ENCODE measurements at regions not wholly inside any gene's neighbourhood (a gene's known extent, or its start where the extent isn't known, plus 50 kb on each side); places are given as distances from the start of the nearest gene placed in this dataset.

- H3K9me3 ChIP-seq = no peaks in the 10 kb centered on the region
- no peak overlapping the region for H3K27ac ChIP-seq
- no peak for TF ChIP-seq CTCF (IDR thresholded peaks at IDR 0.05 in 4 of 5, conservative IDR thresholded peaks at IDR 0.05 in 1 of 5)
- TF ChIP-seq POLR2A (IDR thresholded peaks at IDR 0.05) = no peak
- ATAC-seq (no peak), DNase-seq (no peak)
- H3K4me1 ChIP-seq = no peaks in the 10 kb centered on the region
- H3K4me3 ChIP-seq = no peak overlapping the region
- H3K27me3 ChIP-seq = no peaks in the 10 kb centered on the region
- intact Hi-C loops (cut with DNase I; ENCODE audit: low total_unique reads) (no loop called here), in situ Hi-C loops (cut with MboI; ENCODE audit: low sequenced_read_pairs in 4 of 4) (no loop called here)
- no peaks in the 10 kb centered on the region for H3K36me3 ChIP-seq
Observed at GRCh38 chr4:29948858-29949257, 771.3 kb upstream of the PCDH7 start.

GRCh38 chr4:29966386-29966785 lies 753.8 kb upstream of the PCDH7 start:
- no peak for ATAC-seq
- TF ChIP-seq POLR2A (IDR thresholded peaks at IDR 0.05) = no peak
- TF ChIP-seq CTCF (IDR thresholded peaks at IDR 0.05 in 4 of 5, conservative IDR thresholded peaks at IDR 0.05 in 1 of 5) = no peak
- intact Hi-C loops (cut with DNase I; ENCODE audit: low total_unique reads) (no loop called here), in situ Hi-C loops (cut with MboI; ENCODE audit: low sequenced_read_pairs in 4 of 4) (no loop called here)
- Histone ChIP-seq H3K9me3 (no peaks in the 10 kb centered on the region), H3K4me1 (no peaks in the 10 kb centered on the region), H3K27ac (no peak overlapping the region), H3K4me3 (no peak overlapping the region), H3K27me3 (no peaks in the 10 kb centered on the region), H3K36me3 (no peaks in the 10 kb centered on the region)
- DNase-seq = no peak

- ATAC-seq (no peak), DNase-seq (no peak)
- intact Hi-C loops (cut with DNase I; ENCODE audit: low total_unique reads) (no loop called here), in situ Hi-C loops (cut with MboI; ENCODE audit: low sequenced_read_pairs in 4 of 4) (no loop called here)
- Histone ChIP-seq H3K4me1 (no peaks in the 10 kb centered on the region), H3K27me3 (no peaks in the 10 kb centered on the region), H3K27ac (no peak overlapping the region), H3K4me3 (no peak overlapping the region), H3K9me3 (no peaks in the 10 kb centered on the region), H3K36me3 (no peaks in the 10 kb centered on the region)
- TF ChIP-seq CTCF (IDR thresholded peaks at IDR 0.05 in 4 of 5, conservative IDR thresholded peaks at IDR 0.05 in 1 of 5) (no peak), POLR2A (IDR thresholded peaks at IDR 0.05) (no peak)
Observed at GRCh38 chr4:29970626-29971025, 749.5 kb upstream of the PCDH7 start.

GRCh38 chr4:29972121-29972520 lies 748.0 kb upstream of the PCDH7 start:
- H3K27ac ChIP-seq = no peak overlapping the region
- intact Hi-C loops (cut with DNase I; ENCODE audit: low total_unique reads) = no loop called here
- no peak for TF ChIP-seq POLR2A (IDR thresholded peaks at IDR 0.05)
- TF ChIP-seq CTCF (IDR thresholded peaks at IDR 0.05 in 4 of 5, conservative IDR thresholded peaks at IDR 0.05 in 1 of 5) = no peak
- ATAC-seq (no peak), DNase-seq (no peak)
- no peaks in the 10 kb centered on the region for H3K4me1 ChIP-seq
- in situ Hi-C loops (cut with MboI; ENCODE audit: low sequenced_read_pairs in 4 of 4) = no loop called here
- no peaks in the 10 kb centered on the region for H3K36me3 ChIP-seq
- no peaks in the 10 kb centered on the region for H3K9me3 ChIP-seq
- H3K27me3 ChIP-seq = no peaks in the 10 kb centered on the region
- H3K4me3 ChIP-seq = no peak overlapping the region

- intact Hi-C loops (cut with DNase I; ENCODE audit: low total_unique reads) = no loop called here
- H3K9me3 ChIP-seq = no peaks in the 10 kb centered on the region
- TF ChIP-seq POLR2A (IDR thresholded peaks at IDR 0.05) = no peak
- no peak for TF ChIP-seq CTCF (IDR thresholded peaks at IDR 0.05 in 4 of 5, conservative IDR thresholded peaks at IDR 0.05 in 1 of 5)
- in situ Hi-C loops (cut with MboI; ENCODE audit: low sequenced_read_pairs in 4 of 4) = no loop called here
- no peak for DNase-seq
- H3K27me3 ChIP-seq = no peaks in the 10 kb centered on the region
- no peak overlapping the region for H3K27ac ChIP-seq
- H3K4me3 ChIP-seq = no peak overlapping the region
- H3K4me1 ChIP-seq = no peaks in the 10 kb centered on the region
- ATAC-seq = no peak
- no peaks in the 10 kb centered on the region for H3K36me3 ChIP-seq
Observed at GRCh38 chr4:29983890-29984289, 736.3 kb upstream of the PCDH7 start.
